ENCODE measurements at regions not wholly inside any gene's neighbourhood (a gene's known extent, or its start where the extent isn't known, plus 50 kb on each side); places are given as distances from the start of the nearest gene placed in this dataset.

GRCh38 chr5:109254511-109254910 lies 155.3 kb downstream of the PJA2 start:
- TF ChIP-seq ATF2 (IDR thresholded peaks at IDR 0.05; ENCODE audit: low read length) (no peak), ZNF592 (IDR thresholded peaks at IDR 0.05) (no peak), YY1 (IDR thresholded peaks at IDR 0.05; ENCODE audit: low read depth, low read length) (no peak), TARDBP (IDR thresholded peaks at IDR 0.05; ENCODE audit: borderline replicate concordance) (no peak), EZH2 (IDR thresholded peaks at IDR 0.05; ENCODE audit: borderline replicate concordance, control insufficient read depth, low read depth, low read length) (no peak), ZZZ3 (IDR thresholded peaks at IDR 0.05; ENCODE audit: control insufficient read depth, insufficient read length, low read depth) (no peak), CHD2 (IDR thresholded peaks at IDR 0.05; ENCODE audit: borderline replicate concordance, low read depth, low read length) (no peak), USF2 (IDR thresholded peaks at IDR 0.05; ENCODE audit: borderline replicate concordance, low read depth, low read length) (no peak), MAX (IDR thresholded peaks at IDR 0.05; ENCODE audit: low read depth, low read length) (no peak), MEF2A (IDR thresholded peaks at IDR 0.05; ENCODE audit: insufficient read depth, low read depth, low read length) (no peak)
- TF ChIP-seq, protein P1, sequence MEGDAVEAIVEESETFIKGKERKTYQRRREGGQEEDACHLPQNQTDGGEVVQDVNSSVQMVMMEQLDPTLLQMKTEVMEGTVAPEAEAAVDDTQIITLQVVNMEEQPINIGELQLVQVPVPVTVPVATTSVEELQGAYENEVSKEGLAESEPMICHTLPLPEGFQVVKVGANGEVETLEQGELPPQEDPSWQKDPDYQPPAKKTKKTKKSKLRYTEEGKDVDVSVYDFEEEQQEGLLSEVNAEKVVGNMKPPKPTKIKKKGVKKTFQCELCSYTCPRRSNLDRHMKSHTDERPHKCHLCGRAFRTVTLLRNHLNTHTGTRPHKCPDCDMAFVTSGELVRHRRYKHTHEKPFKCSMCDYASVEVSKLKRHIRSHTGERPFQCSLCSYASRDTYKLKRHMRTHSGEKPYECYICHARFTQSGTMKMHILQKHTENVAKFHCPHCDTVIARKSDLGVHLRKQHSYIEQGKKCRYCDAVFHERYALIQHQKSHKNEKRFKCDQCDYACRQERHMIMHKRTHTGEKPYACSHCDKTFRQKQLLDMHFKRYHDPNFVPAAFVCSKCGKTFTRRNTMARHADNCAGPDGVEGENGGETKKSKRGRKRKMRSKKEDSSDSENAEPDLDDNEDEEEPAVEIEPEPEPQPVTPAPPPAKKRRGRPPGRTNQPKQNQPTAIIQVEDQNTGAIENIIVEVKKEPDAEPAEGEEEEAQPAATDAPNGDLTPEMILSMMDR (IDR thresholded peaks at IDR 0.05 in 2 of 3, conservative IDR thresholded peaks at IDR 0.05 in 1 of 3; ENCODE audit: control insufficient read depth in 2 of 3, extremely low read depth in 1 of 3, insufficient read depth in 1 of 3, low read depth in 3 of 3, low read length in 3 of 3): no peak
- TF ChIP-seq, protein P2, sequence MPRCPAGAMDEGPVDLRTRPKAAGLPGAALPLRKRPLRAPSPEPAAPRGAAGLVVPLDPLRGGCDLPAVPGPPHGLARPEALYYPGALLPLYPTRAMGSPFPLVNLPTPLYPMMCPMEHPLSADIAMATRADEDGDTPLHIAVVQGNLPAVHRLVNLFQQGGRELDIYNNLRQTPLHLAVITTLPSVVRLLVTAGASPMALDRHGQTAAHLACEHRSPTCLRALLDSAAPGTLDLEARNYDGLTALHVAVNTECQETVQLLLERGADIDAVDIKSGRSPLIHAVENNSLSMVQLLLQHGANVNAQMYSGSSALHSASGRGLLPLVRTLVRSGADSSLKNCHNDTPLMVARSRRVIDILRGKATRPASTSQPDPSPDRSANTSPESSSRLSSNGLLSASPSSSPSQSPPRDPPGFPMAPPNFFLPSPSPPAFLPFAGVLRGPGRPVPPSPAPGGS (IDR thresholded peaks at IDR 0.05; ENCODE audit: borderline replicate concordance, insufficient read depth, low read depth, low read length, poor library complexity, severe bottlenecking): no peak
